K562 (cell line): ENCODE measurements at regions not wholly inside any gene's neighbourhood (a gene's known extent, or its start where the extent isn't known, plus 50 kb on each side); places are given as distances from the start of the nearest gene placed in this dataset.

Experiments used
- ATAC-seq: fragments of 200-7000 bp; cut with Tn5 transposase; 3 replicates; pipeline ENCODE4 v1.9.1; 2020; ENCODE audit warnings: moderate library complexity
- BruUV-seq: library from RNA; stranded (reverse); fragments of 400-500 nt; replicated peaks from 2 replicates; lab custom pipeline; 2021; lab: Mats Ljungman, UMichigan
- CTCF ChIA-PET: fragments of 300-600 bp; formaldehyde crosslinking; extraction: SDS; loops from one replicate; lab custom pipeline; 2021; ENCODE audit warnings: low intra/inter-chr PET ratio; lab: Yijun Ruan, JAX
- POLR2A ChIA-PET: fragments of 300-600, 350-650 bp; sonication (Branson Sonifier 250); formaldehyde crosslinking; extraction: SDS; loops from one replicate; lab custom pipeline; 2021; ENCODE audit warnings: antibody characterized with exemption, inconsistent platforms; lab: Yijun Ruan, JAX
- DNase-seq, 4 experiments: peaks; one replicate each; pipeline versions ENCODE4 v3.0.0 to v3.0.0-alpha.2; 2011 to 2018; ENCODE audit warnings: low spot score in 3 of 4, mixed read lengths in 3 of 4; ENCODE audit errors: extremely low read depth in 1 of 4
- FAIRE-seq: peaks from 2 replicates; lab custom pipeline; 2011; peaks lifted over from hg19 to GRCh38; lab: Jason Lieb, UNC
- H2AFZ ChIP-seq: 2 replicates; pipeline ENCODE4 v1.6.0; 2011; ENCODE audit warnings: low read depth, low read length, control low read depth, inconsistent platforms
- H3K27ac ChIP-seq: fragments of 200-600 bp; 3 replicates; pipeline ENCODE4 v1.8.0; 2011; ENCODE audit warnings: low read depth, mild to moderate bottlenecking, control low read depth, inconsistent platforms, low read length, moderate library complexity, mixed read lengths; ENCODE audit errors: extremely low read depth
- H3K27me3 ChIP-seq, 2 experiments: fragments of 300-600 bp in 1 of 2; 2 replicates in 1 of 2; 3 replicates in 1 of 2; pipeline versions ENCODE4 v1.6.0 to v1.8.0; 2011; ENCODE audit warnings: inconsistent platforms in 2 of 2, low read length in 2 of 2, mild to moderate bottlenecking in 1 of 2, mixed read lengths in 1 of 2, moderate library complexity in 1 of 2; ENCODE audit not compliant: control insufficient read depth in 2 of 2, insufficient read depth in 2 of 2
- H3K36me3 ChIP-seq: fragments of 300-600 bp; 3 replicates; pipeline ENCODE4 v1.8.0; 2011; ENCODE audit warnings: mild to moderate bottlenecking, low read length, inconsistent platforms; ENCODE audit not compliant: control insufficient read depth, insufficient read depth
- H3K4me1 ChIP-seq, 2 experiments: fragments of 200-600 bp in 1 of 2; replicated peaks in 1 of 2; 2 replicates in 1 of 2; 3 replicates in 1 of 2; pipeline versions ENCODE4 v1.5.1 to v1.8.0; 2011; ENCODE audit warnings: inconsistent platforms in 2 of 2, low read length in 2 of 2, mild to moderate bottlenecking in 1 of 2, mixed read lengths in 1 of 2, moderate library complexity in 1 of 2; ENCODE audit not compliant: control insufficient read depth in 2 of 2, insufficient read depth in 2 of 2
- H3K4me2 ChIP-seq: 2 replicates; pipeline ENCODE4 v1.6.1; 2011; ENCODE audit warnings: low read length, control low read depth, inconsistent platforms, mixed read lengths; ENCODE audit not compliant: insufficient read depth
- H3K4me3 ChIP-seq: fragments of 200-600 bp; sonication (generic), shearing (Covaris generic); 2 replicates; pipeline ENCODE4 v1.5.1; 2016; ENCODE audit warnings: control low read depth, inconsistent platforms
- H3K79me2 ChIP-seq: fragments of 200-600 bp; 3 replicates; pipeline ENCODE4 v1.8.0; 2011; ENCODE audit warnings: low read length, inconsistent platforms; ENCODE audit not compliant: control insufficient read depth, insufficient read depth
- H3K9ac ChIP-seq, 2 experiments: 2 replicates each; pipeline versions ENCODE4 v1.6.0 to v1.6.1; 2011; ENCODE audit warnings: low read depth in 2 of 2, low read length in 2 of 2, control low read depth in 1 of 2, inconsistent platforms in 1 of 2, mild to moderate bottlenecking in 1 of 2, mixed read lengths in 1 of 2; ENCODE audit not compliant: insufficient read depth in 1 of 2
- H3K9me1 ChIP-seq: one replicate; pipeline ENCODE4 v1.6.0; 2011; ENCODE audit warnings: inconsistent platforms, mild to moderate bottlenecking, low read length, moderate library complexity; ENCODE audit not compliant: control insufficient read depth, insufficient read depth
- H3K9me3 ChIP-seq: replicated peaks from 2 replicates; pipeline ENCODE4 v1.5.1; 2011; ENCODE audit warnings: low read depth, low read length, inconsistent platforms; ENCODE audit not compliant: control insufficient read depth, insufficient read depth
- H4K20me1 ChIP-seq: replicated peaks from 2 replicates; pipeline ENCODE4 v1.6.1; 2011; ENCODE audit warnings: low read length, inconsistent platforms, mixed read lengths; ENCODE audit not compliant: control insufficient read depth, insufficient read depth
- ATF1 ChIP-seq, 2 experiments: fragments of 450-650 bp in 1 of 2; IDR thresholded peaks; 2 replicates each; pipeline ENCODE4 v1.6.1; 2016; ENCODE audit warnings: missing compliant biosample characterization in 1 of 2, missing genetic modification characterization in 1 of 2
- CHD2 ChIP-seq: IDR thresholded peaks from 2 replicates; pipeline ENCODE4 v1.6.1; 2011; ENCODE audit warnings: low read depth, low read length
- CREB1 ChIP-seq, 2 experiments: sonication (generic) in 1 of 2; formaldehyde crosslinking in 1 of 2; IDR thresholded peaks; 2 replicates each; pipeline versions ENCODE4 v1.6.1 to v1.8.0; 2012 to 2022; ENCODE audit warnings: inconsistent platforms in 1 of 2, mild to moderate bottlenecking in 1 of 2, missing genetic modification reagents in 1 of 2, moderate library complexity in 1 of 2
- IFI16 ChIP-seq: fragments of 250-450 bp; sonication (Bioruptor Pico); IDR thresholded peaks from 2 replicates; pipeline ENCODE4 v2.1.2; 2022; ENCODE audit warnings: mild to moderate bottlenecking, inconsistent platforms
- JUNB ChIP-seq: fragments of 450-650 bp; formaldehyde crosslinking; conservative IDR thresholded peaks from 2 replicates; pipeline ENCODE4 v1.4.0; 2020; ENCODE audit warnings: mild to moderate bottlenecking
- ZNF24 ChIP-seq: fragments of 450-650 bp; IDR thresholded peaks from 2 replicates; pipeline ENCODE4 v1.6.1; 2016
- ZNF830 ChIP-seq: fragments of 250-450 bp; sonication (Bioruptor Pico); IDR thresholded peaks from 2 replicates; pipeline ENCODE4 v1.5.0; 2021; ENCODE audit warnings: mild to moderate bottlenecking
- WGBS: fragments of 100-300 bp; shearing (Covaris generic); methylation state at CpG from one replicate; pipeline ENCODE4 v1.1.6; 2016; ENCODE audit warnings: low coverage, mixed read lengths; ENCODE audit not compliant: insufficient coverage; ENCODE audit errors: missing lambda C conversion rate; 5-methylcytosine and 5-hydroxymethylcytosine counted together
- in situ Hi-C: fragments of 300-500 bp; cut with MboI; formaldehyde crosslinking; loops from 4 replicates; pipeline ENCODE4 v1.15.0; 2018; ENCODE audit warnings: inconsistent platforms, mixed read lengths
- intact Hi-C: fragments of 100-400 bp; cut with micrococcal nuclease; formaldehyde crosslinking; loops from 2 replicates; pipeline ENCODE4 v1.14.2; 2022
- TF ChIP-seq, protein P1 (sequence below): IDR thresholded peaks from 2 replicates; pipeline ENCODE4 v1.6.1; 2011; ENCODE audit not compliant: insufficient read length; ENCODE audit errors: extremely low read depth
- TF ChIP-seq, protein P2 (sequence below): fragments of 450-650 bp; formaldehyde crosslinking; IDR thresholded peaks from 2 replicates; pipeline ENCODE4 v1.4.0; 2022; ENCODE audit warnings: missing genetic modification characterization
- TF ChIP-seq, protein P3 (sequence below): fragments of 450-650 bp; formaldehyde crosslinking; IDR thresholded peaks from 2 replicates; pipeline ENCODE4 v1.4.0; 2022; ENCODE audit warnings: missing genetic modification characterization
- TF ChIP-seq, protein P4 (sequence below): sonication (generic); formaldehyde crosslinking; IDR thresholded peaks from 2 replicates; pipeline ENCODE4 v1.8.1; 2022; ENCODE audit warnings: missing genetic modification reagents
- TF ChIP-seq, protein P5 (sequence below): fragments of 450-650 bp; IDR thresholded peaks from 2 replicates; pipeline ENCODE4 v1.6.1; 2017; ENCODE audit warnings: antibody characterized with exemption

DNA sequence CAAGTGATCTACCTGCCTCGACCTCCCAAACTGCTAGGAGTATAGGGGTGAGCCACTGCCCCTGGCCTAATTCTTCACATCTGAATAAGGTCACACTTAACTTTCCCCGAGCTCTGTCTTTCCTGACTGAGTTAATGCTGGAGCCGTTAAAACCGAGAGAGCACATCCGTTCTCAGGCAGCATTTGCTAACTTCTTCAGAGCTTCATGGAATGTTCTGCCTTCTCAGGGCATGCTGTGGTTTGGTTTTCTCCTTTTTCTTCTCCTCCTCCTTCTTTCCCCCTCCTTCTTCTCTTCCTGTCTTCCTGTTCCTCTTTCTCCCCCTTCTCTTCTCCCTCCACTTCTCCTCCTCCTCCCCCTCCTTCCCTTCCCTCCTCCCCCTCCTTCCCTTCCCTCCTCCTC is 119.9 kb downstream of the ASMT start (continued):
- TF ChIP-seq, protein P1, sequence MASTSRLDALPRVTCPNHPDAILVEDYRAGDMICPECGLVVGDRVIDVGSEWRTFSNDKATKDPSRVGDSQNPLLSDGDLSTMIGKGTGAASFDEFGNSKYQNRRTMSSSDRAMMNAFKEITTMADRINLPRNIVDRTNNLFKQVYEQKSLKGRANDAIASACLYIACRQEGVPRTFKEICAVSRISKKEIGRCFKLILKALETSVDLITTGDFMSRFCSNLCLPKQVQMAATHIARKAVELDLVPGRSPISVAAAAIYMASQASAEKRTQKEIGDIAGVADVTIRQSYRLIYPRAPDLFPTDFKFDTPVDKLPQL: no peak
- TF ChIP-seq CHD2: no peak

DNA sequence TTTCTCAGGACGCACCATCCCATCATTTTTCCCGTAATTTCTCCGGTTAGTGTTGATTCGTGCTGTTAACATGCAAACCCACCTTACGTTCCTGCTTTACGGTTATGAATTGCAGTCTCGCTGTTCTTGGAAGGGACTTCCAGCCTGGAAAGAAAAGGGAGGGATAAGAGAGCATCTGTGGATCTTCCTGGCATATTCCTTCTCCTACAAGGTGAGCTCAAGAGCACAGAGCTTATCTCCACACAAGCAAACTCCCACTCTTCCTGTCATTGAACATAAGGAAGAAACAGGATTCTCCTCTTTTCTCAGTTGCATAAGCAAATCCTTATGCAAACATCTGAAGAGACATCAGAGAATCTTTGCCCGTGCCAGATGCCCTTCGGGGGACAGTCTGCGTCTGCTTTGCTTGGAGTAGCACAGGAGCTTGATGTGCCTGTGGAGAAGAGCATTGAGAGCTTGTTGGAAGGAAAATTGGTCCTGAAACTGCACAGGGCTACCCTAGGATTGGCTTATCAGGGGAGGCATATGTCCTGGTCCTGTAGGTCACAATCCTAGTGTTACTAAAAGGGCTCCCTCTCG is 127.0 kb downstream of the ASMT start:
- intact Hi-C loops: no loop called here
- FAIRE-seq (no peak), ATAC-seq (no peak), DNase-seq (no peak)
- no peaks in the 10 kb centered on the region for H3K9me1 ChIP-seq
- H4K20me1 ChIP-seq: no peaks in the 10 kb centered on the region
- no peaks in the 10 kb centered on the region for H3K27me3 ChIP-seq
- no peaks in the 10 kb centered on the region for H3K79me2 ChIP-seq
- H3K9ac ChIP-seq: no peak overlapping the region
- no peak overlapping the region for H3K27ac ChIP-seq
- no TSS peak for BruUV-seq
- no peaks in the 10 kb centered on the region for H3K36me3 ChIP-seq
- H3K4me3 ChIP-seq: no peak overlapping the region
- H2AFZ ChIP-seq: no peak overlapping the region
- in situ Hi-C loops: no loop called here
- no peaks in the 10 kb centered on the region for H3K9me3 ChIP-seq
- WGBS: 21% methylated on average over 9 of the region's 11 CpGs
- POLR2A ChIA-PET: no interaction called here
- no peak overlapping the region for H3K4me2 ChIP-seq
- CTCF ChIA-PET: no interaction called here
- no peaks in the 10 kb centered on the region for H3K4me1 ChIP-seq
- TF ChIP-seq IFI16 (no peak), ZNF830 (CRISPR knock-in tag) (no peak), JUNB (CRISPR knock-in tag) (no peak), ZNF24 (no peak), ATF1 (CRISPR knock-in tag; IDR thresholded peaks at IDR 0.05) (no peak), ATF1 (tag; IDR thresholded peaks at IDR 0.05) (no peak), CREB1 (IDR thresholded peaks at IDR 0.05) (no peak), CREB1 (CRISPR knock-in tag; IDR thresholded peaks at IDR 0.05) (no peak)
- TF ChIP-seq, protein P2, sequence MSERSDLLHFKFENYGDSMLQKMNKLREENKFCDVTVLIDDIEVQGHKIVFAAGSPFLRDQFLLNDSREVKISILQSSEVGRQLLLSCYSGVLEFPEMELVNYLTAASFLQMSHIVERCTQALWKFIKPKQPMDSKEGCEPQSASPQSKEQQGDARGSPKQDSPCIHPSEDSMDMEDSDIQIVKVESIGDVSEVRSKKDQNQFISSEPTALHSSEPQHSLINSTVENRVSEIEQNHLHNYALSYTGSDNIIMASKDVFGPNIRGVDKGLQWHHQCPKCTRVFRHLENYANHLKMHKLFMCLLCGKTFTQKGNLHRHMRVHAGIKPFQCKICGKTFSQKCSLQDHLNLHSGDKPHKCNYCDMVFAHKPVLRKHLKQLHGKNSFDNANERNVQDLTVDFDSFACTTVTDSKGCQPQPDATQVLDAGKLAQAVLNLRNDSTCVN: no peak
- TF ChIP-seq, protein P3, sequence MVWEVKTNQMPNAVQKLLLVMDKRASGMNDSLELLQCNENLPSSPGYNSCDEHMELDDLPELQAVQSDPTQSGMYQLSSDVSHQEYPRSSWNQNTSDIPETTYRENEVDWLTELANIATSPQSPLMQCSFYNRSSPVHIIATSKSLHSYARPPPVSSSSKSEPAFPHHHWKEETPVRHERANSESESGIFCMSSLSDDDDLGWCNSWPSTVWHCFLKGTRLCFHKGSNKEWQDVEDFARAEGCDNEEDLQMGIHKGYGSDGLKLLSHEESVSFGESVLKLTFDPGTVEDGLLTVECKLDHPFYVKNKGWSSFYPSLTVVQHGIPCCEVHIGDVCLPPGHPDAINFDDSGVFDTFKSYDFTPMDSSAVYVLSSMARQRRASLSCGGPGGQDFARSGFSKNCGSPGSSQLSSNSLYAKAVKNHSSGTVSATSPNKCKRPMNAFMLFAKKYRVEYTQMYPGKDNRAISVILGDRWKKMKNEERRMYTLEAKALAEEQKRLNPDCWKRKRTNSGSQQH (CRISPR knock-in tag): no peak
- TF ChIP-seq, protein P4, sequence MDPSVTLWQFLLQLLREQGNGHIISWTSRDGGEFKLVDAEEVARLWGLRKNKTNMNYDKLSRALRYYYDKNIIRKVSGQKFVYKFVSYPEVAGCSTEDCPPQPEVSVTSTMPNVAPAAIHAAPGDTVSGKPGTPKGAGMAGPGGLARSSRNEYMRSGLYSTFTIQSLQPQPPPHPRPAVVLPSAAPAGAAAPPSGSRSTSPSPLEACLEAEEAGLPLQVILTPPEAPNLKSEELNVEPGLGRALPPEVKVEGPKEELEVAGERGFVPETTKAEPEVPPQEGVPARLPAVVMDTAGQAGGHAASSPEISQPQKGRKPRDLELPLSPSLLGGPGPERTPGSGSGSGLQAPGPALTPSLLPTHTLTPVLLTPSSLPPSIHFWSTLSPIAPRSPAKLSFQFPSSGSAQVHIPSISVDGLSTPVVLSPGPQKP (CRISPR knock-in tag): no peak
- TF ChIP-seq, protein P5, sequence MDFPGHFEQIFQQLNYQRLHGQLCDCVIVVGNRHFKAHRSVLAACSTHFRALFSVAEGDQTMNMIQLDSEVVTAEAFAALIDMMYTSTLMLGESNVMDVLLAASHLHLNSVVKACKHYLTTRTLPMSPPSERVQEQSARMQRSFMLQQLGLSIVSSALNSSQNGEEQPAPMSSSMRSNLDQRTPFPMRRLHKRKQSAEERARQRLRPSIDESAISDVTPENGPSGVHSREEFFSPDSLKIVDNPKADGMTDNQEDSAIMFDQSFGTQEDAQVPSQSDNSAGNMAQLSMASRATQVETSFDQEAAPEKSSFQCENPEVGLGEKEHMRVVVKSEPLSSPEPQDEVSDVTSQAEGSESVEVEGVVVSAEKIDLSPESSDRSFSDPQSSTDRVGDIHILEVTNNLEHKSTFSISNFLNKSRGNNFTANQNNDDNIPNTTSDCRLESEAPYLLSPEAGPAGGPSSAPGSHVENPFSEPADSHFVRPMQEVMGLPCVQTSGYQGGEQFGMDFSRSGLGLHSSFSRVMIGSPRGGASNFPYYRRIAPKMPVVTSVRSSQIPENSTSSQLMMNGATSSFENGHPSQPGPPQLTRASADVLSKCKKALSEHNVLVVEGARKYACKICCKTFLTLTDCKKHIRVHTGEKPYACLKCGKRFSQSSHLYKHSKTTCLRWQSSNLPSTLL: no peak
